HG03103 (cell line): ENCODE measurements at regions not wholly inside any gene's neighbourhood (a gene's known extent, or its start where the extent isn't known, plus 50 kb on each side); places are given as distances from the start of the nearest gene placed in this dataset.
"Not testable (repeated sequence)": the region's sequence is repeated elsewhere in the genome, so short reads cannot be mapped to it uniquely, and the experiment has no call there.

Experiments
- ATAC-seq: cut with Tn5 transposase; IDR thresholded peaks from one replicate; pipeline ENCODE4 v1.9.1; 2021; ENCODE audit warnings: low read depth; ENCODE audit not compliant: unreplicated experiment

GRCh38 chr18:10322435-10322834, 132.0 kb upstream of the APCDD1 start:
- no peak for ATAC-seq

- no peak for ATAC-seq
These were observed 125.3 kb upstream of the APCDD1 start for GRCh38 chr18:10329101-10329500.

GRCh38 chr18:10330428-10330827, 124.0 kb upstream of the APCDD1 start:
- ATAC-seq, result no peak

- no peak for ATAC-seq
These were observed 122.0 kb upstream of the APCDD1 start for GRCh38 chr18:10332452-10332851.

- ATAC-seq, result no peak
These were observed 117.6 kb upstream of the APCDD1 start for GRCh38 chr18:10336749-10337350.

- ATAC-seq, result no peak
These were observed 113.6 kb upstream of the APCDD1 start for GRCh38 chr18:10340821-10341220.

GRCh38 chr18:10343778-10344177, 110.7 kb upstream of the APCDD1 start:
- no peak for ATAC-seq

- no peak for ATAC-seq
These were observed 107.6 kb upstream of the APCDD1 start for GRCh38 chr18:10346749-10347415.

- ATAC-seq, result no peak
These were observed 104.9 kb upstream of the APCDD1 start for GRCh38 chr18:10349561-10349960.

GRCh38 chr18:10350661-10351060, 103.8 kb upstream of the APCDD1 start:
- no peak for ATAC-seq

- no peak for ATAC-seq
These were observed 103.1 kb upstream of the APCDD1 start for GRCh38 chr18:10351219-10351818.

- ATAC-seq, result no peak
These were observed 102.6 kb upstream of the APCDD1 start for GRCh38 chr18:10351858-10352257.

GRCh38 chr18:10352671-10353070, 101.8 kb upstream of the APCDD1 start:
- no peak for ATAC-seq

GRCh38 chr18:10353791-10354190, 100.6 kb upstream of the APCDD1 start:
- ATAC-seq, result no peak

- no peak for ATAC-seq
These were observed 100.1 kb upstream of the APCDD1 start for GRCh38 chr18:10354241-10354811.

- ATAC-seq, result no peak
These were observed 99.5 kb upstream of the APCDD1 start for GRCh38 chr18:10354890-10355289.

GRCh38 chr18:10356999-10357398, 97.4 kb upstream of the APCDD1 start:
- not testable (repeated sequence) for ATAC-seq

- ATAC-seq, result no peak
These were observed 92.8 kb upstream of the APCDD1 start for GRCh38 chr18:10361660-10362059.

GRCh38 chr18:10365021-10365500, 89.4 kb upstream of the APCDD1 start:
- no peak for ATAC-seq

GRCh38 chr18:10365901-10366300, 88.5 kb upstream of the APCDD1 start:
- ATAC-seq, result no peak

GRCh38 chr18:10367836-10368235, 86.6 kb upstream of the APCDD1 start:
- ATAC-seq, result no peak
